HS-5 (cell line): ENCODE measurements at regions not wholly inside any gene's neighbourhood (a gene's known extent, or its start where the extent isn't known, plus 50 kb on each side); places are given as distances from the start of the nearest gene placed in this dataset.

Source experiments
- DNase-seq: peaks from one replicate; pipeline ENCODE4 v3.0.0-alpha.2; 2012; ENCODE audit warnings: low read depth

DNA sequence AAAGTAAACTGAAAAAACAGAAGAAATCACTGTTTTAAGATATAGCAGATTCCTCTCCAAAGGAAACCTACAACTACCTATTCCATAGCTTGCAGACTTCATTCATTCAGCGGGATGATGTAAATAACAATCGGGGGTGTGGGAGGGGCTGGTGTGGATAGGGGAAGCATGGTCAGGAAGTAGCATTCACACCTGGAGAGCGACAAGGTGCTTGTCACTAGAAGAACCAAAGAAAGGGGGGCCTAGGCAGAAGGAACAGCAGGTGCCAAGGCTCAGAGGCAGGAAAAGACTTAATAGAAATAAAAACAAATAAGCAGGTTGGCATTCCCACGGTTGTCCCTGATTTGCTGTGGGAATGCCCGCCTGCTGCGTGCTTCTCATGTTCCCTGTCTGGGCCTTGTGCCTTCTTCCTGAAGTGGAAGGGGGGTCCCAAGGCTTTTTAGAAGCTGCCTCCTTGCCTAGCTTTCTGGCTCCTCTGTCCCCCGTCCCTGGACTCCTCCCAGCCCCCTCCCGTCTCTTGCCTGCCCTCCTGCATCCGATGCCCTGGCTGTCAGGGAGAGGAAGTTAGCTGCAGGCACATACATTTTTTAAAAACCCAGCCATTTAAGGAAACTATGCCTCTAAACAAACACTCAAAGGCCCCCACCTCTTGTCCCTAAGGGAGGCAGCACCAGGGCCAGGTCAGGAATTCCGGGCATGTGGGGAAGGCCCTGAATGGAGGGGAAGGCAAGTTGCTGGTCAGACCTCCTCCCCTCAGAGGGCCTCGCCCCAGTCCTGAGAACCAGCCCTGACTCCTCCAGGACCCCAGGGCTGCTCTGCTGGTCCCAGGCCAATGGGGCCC is 54.7 kb upstream of the PRDM11 start:
- DNase-seq = no peak

DNA sequence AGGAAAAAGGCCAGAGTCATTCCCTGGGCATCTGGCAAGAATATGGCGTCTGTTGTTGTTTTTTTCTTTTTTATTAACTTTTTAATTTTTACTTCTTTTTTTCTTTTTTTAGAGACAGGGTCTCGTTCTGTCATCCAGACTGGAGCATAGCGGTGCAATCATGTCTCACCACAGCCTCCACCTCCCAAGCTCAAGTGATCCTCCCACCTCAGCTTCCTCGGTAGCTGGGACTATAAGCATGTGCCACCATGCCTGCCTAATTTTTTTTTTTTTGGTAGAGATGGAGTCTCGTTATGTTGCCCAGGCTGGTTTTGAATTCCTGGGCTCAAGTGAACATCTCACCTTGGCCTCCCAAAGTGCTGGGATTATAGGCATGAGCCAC is 54.0 kb upstream of the PRDM11 start:
- DNase-seq = no peak

DNA sequence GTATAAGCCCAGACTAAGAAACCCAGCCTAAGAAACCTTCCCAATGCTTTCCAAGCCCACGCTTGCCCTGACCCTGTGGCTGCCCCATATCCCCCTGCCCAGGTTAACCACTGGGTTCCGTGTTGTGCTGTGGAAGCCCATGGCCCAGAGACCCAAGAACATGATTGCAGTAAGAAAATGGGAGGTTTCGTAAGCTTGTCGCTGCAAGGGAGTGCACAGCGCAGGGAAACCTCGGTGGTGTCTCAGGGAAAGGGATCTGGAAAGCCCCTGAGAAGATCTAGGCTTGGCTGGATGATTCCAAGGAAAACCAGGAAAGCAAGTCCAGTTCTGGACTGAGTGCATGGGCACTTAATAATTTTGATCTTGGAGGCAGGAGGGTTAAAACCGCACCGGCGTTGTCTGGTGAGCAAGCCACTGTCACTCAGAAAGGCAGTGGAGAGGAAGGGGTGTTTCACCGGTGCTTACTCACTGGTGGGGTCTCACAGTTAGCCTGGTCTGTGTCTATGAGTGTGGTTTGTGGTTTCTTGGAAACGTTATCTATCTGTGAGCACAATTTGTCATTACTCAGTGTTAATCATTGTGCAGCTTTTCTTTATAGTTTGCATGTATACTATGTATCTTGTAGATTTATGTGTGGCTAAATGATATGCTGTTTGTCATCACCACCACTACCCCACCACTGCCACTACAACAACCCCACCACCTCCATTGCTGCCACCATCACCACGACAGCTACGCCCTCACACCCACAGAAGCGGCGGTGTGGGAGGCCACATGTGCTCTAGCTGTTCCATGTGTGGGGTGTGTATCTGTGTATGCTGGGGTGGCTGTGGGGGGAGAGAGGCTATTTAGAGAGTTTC is 53.3 kb upstream of the PRDM11 start:
- DNase-seq = peak; percentile 40

DNA sequence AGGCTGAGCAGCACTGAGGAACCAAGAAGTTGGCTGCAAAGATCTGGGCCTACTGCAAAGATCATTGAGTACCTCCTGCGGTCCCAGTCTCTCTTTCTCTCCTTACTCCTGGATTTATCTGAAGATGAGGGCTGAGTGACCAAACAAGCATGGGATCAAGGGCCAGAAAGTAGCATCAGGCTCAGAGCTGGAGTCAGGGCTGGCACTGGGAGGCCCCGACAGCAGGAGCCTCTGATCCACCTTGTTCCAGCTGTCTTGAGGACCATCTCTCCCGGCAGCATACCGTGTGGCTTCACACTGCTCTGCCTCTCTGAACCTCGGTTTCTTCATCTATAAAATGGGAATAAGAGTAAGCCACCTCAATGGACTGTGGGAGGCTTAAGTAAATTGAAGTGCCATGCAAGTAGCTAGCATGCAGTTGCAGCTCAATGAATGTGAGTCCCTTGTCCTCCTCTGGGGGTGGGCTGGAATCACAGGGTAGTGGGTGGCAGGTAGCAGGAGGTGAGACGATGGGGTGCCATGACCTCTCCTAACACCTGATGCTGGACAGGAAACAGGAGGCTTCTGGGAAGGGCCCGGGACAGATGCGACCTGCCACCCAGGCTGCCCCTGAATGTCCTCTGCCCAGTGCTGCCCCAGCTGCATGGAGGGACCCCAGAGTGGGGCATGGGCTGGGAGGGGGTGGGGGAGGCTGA is 52.5 kb upstream of the PRDM11 start:
- no peak for DNase-seq

DNA sequence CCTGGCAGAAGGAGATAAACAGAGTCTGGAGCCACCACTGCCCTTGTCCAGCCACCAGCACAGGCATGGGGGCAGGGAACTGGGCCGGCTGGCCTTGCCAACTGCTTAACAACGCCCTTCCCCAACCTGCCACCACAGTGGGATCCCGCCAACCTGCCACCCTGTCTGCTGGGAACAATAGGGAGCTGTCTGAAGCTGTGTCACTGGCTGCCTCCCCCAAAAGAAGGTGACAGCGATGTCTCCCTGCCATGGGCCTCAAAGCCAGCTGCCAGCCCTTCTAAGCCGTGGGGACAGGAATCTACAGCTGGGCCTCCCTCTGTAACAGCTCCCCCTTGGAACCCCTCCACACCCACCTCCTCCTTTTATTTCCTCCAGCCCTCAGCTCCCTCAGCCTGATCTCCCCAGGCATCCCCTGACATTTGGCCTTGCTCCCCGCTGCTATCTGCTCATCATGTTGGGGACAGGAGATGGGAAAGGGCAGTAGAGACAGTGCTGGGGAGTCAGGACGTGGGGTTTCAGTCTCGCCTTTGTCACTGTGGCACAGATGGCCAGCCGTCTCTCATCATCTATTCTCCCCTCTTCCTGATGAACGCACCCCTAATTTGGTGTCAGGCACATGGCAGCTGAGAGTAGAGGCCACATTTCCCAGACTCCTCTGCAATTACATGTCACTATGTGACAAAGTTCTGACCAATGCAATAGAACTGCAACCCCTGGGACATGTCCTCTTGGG is 51.3 kb upstream of the PRDM11 start:
- DNase-seq = no peak

DNA sequence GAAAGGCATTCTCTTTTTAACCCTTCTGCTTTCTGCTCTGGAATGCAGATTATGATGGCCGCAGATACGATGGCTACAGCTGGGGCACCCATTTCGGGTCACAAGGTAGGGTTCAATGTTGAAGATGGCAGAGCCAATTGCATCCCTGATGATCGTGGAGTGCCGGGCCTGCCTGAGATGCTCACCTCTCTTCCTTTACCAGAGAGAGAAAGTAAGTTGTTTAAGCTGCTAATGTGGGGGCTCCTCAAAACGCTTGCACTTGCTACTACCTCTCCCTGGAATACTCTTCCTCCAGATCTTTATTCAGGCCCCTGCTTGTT is 50.8 kb upstream of the PRDM11 start:
- DNase-seq = no peak

DNA sequence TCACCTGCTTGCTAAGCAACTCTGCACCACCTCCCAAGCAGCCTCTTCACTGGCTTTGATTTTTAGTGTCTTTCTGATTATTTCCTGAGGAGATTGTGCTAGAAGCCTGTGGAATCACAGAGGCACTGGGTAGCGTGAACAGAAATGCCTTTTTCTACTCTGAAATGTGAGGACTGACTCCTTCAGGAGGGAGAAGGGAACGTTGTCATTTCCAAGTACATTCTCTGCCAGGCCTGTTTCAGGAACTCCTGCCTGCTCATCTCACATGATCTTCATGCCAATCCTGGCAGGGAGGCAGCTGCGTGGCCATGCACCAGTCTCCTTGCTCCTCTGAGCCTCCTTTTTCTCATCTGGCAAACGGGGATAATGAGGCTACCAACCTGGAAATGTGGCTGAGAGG is 49.8 kb upstream of the PRDM11 start:
- DNase-seq = no peak
